NB4 (cell line): ENCODE measurements at regions not wholly inside any gene's neighbourhood (a gene's known extent, or its start where the extent isn't known, plus 50 kb on each side); places are given as distances from the start of the nearest gene placed in this dataset.

Experiments
- DNase-seq: peaks from one replicate; pipeline ENCODE4 v3.0.0; 2010; ENCODE audit warnings: low read depth
- H3K4me3 ChIP-seq: one replicate; pipeline ENCODE4 v1.5.1; 2011; ENCODE audit warnings: mild to moderate bottlenecking, low read depth, low read length, moderate library complexity
- CTCF ChIP-seq: IDR thresholded peaks from one replicate; pipeline ENCODE4 v1.5.1; 2012; ENCODE audit warnings: low read depth, low read length
- MYC ChIP-seq: IDR thresholded peaks from 2 replicates; pipeline ENCODE4 v1.6.1; 2011; ENCODE audit warnings: low read depth, low read length
- POLR2A ChIP-seq: IDR thresholded peaks from 2 replicates; pipeline ENCODE4 v1.6.1; 2011; ENCODE audit warnings: mild to moderate bottlenecking; ENCODE audit not compliant: insufficient read length; ENCODE audit errors: extremely low read depth
- TF ChIP-seq, protein P1 (sequence below): IDR thresholded peaks from 2 replicates; pipeline ENCODE4 v1.6.1; 2011; ENCODE audit warnings: low read depth, low read length

DNA sequence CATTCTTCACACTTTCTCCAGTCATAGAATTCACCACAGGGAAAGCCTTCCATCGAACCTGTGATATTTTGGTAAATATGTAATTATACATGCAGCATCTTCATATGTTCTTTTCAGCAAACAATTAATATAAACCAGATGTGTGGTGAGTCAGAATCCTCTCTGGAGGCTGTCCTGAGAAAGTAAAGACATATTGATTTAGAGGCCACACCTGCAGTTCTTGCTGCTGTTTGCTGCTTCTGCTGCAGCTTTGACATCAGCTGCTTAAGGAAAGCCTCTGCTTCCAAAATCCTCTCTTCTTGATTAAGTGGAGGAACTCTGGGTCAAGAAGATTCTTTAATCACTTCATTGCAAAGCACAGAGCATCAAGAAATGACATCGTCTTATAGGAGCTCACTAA, 568.8 kb upstream of the ZEB2 start:
- H3K4me3 ChIP-seq: no peak overlapping the region
- DNase-seq: no peak
- TF ChIP-seq MYC (no peak), CTCF (no peak), POLR2A (no peak)
- TF ChIP-seq, protein P1, sequence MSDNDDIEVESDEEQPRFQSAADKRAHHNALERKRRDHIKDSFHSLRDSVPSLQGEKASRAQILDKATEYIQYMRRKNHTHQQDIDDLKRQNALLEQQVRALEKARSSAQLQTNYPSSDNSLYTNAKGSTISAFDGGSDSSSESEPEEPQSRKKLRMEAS: no peak

DNA sequence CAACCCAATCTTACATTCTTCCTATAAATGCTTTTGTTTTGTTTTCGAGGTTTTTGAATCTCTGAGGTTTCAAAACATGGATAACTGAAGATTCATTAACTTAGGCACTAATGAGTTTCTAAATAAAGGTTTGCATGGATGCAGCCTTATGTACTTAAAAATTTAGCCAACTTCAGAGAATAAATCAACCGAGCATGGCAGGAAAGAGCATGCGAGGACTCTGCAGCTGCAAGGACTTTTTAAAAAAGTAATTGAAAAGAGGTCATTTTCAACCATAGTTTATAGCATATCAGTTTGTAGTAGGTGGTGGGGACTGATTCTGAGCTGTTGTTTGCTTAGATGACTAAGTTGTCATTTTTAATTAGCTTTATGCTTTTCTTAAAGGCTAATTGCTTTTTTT, 567.0 kb upstream of the ZEB2 start:
- TF ChIP-seq MYC (no peak), CTCF (no peak), POLR2A (no peak)
- TF ChIP-seq, protein P1: no peak
- DNase-seq: no peak
- no peak overlapping the region for H3K4me3 ChIP-seq

DNA sequence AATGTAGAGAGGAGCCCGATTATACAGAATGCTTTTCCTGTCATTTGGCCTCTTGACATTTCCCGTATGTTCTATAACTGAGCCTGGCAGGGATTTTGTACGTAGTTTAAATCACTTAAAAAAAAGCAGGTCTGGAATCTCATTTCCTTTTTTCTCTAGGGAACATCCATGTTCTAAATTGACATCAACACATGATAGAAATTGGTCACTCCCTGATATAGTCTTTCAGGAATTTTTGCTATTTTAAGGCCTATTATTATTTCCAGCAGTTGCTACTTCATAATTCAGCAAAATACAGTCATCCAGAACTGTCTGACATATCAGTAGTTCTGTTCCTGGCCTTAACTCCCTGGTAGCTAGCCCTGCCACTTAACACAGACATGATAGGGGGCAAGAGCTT, 565.7 kb upstream of the ZEB2 start:
- H3K4me3 ChIP-seq: no peak overlapping the region
- TF ChIP-seq MYC (no peak), CTCF (no peak), POLR2A (no peak)
- TF ChIP-seq, protein P1: no peak
- no peak for DNase-seq

DNA sequence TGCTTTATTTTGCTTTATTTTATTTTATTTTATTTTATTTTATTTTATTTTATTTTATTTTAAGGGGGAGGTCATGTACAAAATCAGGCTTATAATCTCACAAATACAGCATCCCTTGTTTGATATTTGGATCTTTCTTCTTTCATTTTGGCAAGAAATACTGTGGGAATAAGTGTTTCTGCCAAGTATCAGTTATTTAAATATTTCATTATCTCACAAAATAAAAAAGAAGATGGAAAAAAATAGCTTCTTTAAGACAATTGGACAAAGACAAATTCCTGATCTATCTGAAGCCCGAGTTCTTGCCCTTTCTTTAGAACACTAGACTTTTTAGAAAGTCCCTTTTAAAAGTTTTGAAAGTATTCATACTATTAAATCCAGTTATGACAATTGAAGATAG, 560.5 kb upstream of the ZEB2 start:
- DNase-seq: no peak
- no peak overlapping the region for H3K4me3 ChIP-seq
- TF ChIP-seq, protein P1: no peak
- no peak for TF ChIP-seq POLR2A
- TF ChIP-seq MYC: no peak
- no peak for TF ChIP-seq CTCF

GRCh38 chr2:145079641-145080040, 559.7 kb upstream of the ZEB2 start:
- TF ChIP-seq CTCF (no peak), POLR2A (no peak), MYC (no peak)
- TF ChIP-seq, protein P1: no peak
- no peak overlapping the region for H3K4me3 ChIP-seq
- no peak for DNase-seq

- H3K4me3 ChIP-seq: no peak overlapping the region
- TF ChIP-seq CTCF: no peak
- no peak for TF ChIP-seq POLR2A
- no peak for TF ChIP-seq MYC
- TF ChIP-seq, protein P1: no peak
- no peak for DNase-seq
These were observed 559.0 kb upstream of the ZEB2 start for GRCh38 chr2:145078923-145079322.
